ENCODE measurements at regions not wholly inside any gene's neighbourhood (a gene's known extent, or its start where the extent isn't known, plus 50 kb on each side); places are given as distances from the start of the nearest gene placed in this dataset.

DNA sequence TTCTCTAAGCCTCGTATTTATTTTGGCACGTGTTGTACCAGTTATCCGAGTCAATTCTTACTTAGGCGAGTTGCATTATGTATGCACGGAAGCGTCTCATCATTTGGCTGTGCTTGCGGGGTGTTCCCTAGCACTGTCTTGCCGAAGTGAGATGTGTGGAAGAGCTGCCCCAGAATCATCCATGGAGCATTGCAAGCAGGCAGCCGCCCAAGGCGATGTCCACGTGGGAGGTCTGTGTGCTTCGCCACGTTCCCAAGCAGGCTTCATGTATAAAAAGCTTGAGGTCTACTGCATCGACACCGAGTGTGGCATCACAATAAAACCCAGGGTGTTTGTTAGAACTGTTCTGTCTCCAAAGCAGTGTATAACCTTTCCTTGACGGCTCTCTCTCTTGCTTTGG lies 849.9 kb downstream of the DCDC2C start:
- DNase-seq (ENCODE audit: low spot score) = no peak

- no peak for DNase-seq (ENCODE audit: low spot score)
Measured at GRCh38 chr2:4556135-4556896, 852.9 kb downstream of the DCDC2C start.

GRCh38 chr2:4561196-4561595 lies 857.8 kb downstream of the DCDC2C start:
- DNase-seq (ENCODE audit: low spot score) = no peak

DNA sequence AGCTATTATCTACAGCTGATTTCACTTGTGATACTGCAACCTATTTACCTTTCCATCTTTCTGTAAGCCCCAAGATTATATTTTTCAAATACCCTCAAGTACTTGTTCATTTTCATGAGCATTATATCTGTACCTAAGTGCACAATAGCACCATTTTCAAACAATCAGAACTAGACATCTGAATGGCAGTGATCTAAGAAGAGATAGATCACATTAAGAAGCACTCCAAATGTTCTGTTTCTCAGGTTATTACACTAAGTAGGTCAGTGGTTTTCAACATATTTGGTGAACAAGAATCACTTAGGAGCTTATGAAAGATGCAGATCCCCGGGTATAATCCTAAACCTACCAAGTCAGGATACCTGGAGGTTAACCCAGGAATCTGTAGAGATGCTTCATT lies 872.7 kb downstream of the DCDC2C start:
- no peak for DNase-seq (ENCODE audit: low spot score)

DNA sequence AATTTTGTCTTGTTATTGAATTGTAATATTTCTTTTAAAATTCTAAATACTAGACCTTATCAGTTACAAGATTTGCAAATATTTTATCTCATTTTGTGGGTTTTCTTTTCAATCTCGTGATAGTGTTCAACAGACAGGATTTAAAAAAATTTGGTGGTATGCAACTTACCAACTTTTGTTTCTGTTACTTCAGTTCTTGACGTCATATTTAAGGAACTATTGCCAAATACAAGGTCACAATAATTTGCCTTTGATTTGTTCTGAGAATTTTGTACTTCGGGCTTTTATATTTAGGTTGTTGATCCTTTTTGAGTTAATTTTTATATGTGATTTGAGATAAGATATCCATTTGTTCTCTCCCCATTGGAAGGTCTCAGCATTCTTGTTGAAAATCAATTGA lies 876.6 kb downstream of the DCDC2C start:
- DNase-seq (ENCODE audit: low spot score) = no peak

DNA sequence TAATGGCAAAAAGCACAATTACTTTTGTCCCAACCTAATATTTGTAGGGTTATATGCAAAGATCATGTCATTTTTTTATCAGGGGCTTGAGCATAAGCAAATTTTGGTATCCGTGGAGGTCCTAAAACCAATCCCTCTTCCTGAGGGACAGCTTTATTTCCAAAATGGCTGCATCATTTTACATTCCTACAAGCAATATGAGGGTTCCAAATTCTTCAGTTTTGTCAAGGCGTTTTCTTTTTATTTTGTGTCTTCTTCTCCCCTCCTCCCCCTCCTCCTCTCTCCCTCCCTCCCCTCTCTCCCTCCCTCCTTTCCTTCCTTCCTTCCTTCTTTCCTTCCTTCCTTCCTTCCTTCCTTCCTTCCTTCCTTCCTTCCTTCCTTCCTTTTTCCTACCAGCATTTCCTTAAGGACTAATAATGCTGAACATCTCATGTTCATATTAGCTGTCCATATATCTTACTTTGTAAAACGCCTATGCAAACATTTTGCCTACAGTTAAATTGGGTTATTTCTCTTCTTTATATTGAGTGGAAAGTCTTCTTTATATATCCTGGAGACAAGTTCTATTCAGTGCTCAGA lies 881.8 kb downstream of the DCDC2C start:
- DNase-seq (ENCODE audit: low spot score) = no peak

DNA sequence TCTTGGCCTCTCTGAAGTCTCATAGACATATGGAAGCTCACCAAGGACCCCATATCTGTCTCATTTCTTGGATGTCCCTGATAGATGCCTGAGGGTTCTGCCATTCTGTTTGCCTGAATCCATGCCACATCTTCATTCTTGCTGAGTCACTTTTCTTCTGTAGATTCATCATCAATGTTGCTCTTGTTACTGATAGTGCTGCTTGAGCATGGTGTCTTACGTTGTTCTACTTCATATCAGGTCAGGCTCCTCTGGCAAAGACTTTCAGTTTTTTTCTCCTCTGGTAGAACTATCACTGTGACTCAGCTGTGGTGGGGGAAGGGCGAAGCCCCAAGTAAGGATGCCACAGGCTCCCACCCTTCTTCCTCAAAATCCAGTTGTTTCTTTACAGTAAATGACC lies 885.2 kb downstream of the DCDC2C start:
- no peak for DNase-seq (ENCODE audit: low spot score)

GRCh38 chr2:4591261-4591660 lies 887.9 kb downstream of the DCDC2C start:
- no peak for DNase-seq (ENCODE audit: low spot score)

DNA sequence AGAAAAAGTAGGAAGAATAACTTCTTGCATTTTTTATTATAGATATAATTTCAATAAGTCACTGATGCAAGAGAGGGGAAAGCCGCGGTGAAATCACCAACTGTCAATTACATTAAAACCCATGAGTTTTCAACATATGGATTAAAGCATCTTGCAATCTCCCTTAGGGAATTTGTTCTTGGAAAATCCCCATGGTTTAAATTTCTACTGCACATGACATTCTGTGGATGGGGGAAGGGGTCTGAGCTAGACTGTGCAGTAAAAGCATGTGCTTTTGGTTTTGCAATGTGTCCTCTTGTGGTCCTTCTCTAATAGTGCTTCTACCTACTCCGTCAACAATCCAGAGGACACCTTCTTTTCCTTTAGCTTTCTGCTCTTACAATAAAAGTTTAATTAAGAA lies 894.0 kb downstream of the DCDC2C start:
- no peak for DNase-seq (ENCODE audit: low spot score)

GRCh38 chr2:4604767-4605166 lies 901.4 kb downstream of the DCDC2C start:
- DNase-seq (ENCODE audit: low spot score) = no peak

DNA sequence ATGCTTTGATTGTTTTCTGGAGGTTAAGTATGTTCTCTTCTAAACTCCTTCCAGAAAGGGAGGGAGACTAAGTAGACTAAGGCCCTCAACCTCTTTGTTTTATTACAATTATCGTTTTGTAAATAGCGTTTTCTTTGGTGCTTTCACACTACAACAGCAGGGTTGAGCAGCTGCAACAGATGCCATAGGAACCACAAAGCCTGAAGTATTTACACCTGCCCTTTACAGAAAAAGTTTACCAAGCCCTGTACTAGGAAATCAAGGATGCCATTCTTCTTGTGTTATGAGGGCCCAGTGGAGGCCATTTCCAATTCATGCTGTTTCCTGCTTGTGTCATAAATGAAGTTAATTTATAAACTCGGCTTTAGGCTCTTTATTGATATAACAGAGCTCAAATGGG lies 914.8 kb downstream of the DCDC2C start:
- no peak for DNase-seq (ENCODE audit: low spot score)

GRCh38 chr2:4618630-4619228 lies 915.4 kb downstream of the DCDC2C start:
- no peak for DNase-seq (ENCODE audit: low spot score)

GRCh38 chr2:4628998-4629501 lies 925.7 kb downstream of the DCDC2C start:
- DNase-seq (ENCODE audit: low spot score) = no peak

DNA sequence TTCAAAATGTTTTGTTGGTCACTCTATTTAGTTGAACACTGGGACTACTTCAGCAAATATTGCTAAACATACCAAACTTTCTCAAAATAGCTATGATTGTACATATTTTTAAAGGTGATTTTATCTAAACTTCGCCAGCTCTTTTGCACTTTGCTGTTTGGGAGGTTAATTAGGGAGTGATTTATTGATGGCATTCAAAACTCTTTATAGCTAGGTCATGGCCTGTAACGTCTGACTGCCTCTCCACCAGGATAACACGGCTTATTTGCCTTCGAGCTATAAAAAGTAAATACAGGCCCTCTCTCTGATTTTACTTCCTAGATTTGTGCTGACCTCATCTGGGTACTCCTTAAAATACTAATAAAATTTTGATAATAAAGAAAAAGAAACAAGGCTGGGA lies 931.9 kb downstream of the DCDC2C start:
- DNase-seq (ENCODE audit: low spot score) = no peak

- DNase-seq (ENCODE audit: low spot score) = no peak
Measured at GRCh38 chr2:4653991-4654390, 950.6 kb downstream of the DCDC2C start.

DNA sequence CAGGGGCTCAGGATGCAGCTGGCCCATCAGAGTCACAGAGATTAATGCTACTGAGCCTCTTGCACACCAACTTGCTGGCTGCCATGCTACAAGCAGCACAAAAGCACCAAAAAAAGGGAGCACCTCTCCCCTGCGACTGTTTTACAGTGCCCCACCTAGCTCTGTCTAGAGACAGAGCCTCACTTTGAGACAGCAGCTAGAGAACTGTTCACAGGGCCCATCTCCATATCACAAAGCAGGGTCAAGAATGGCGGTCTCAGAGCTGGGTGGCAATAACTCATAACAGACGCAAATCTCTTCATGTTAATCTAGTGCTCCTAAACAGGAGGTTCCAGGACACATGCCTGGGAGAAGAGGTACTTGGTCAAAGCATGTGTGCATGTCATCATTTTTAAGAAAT lies 953.0 kb downstream of the DCDC2C start:
- DNase-seq (ENCODE audit: low spot score) = no peak

DNA sequence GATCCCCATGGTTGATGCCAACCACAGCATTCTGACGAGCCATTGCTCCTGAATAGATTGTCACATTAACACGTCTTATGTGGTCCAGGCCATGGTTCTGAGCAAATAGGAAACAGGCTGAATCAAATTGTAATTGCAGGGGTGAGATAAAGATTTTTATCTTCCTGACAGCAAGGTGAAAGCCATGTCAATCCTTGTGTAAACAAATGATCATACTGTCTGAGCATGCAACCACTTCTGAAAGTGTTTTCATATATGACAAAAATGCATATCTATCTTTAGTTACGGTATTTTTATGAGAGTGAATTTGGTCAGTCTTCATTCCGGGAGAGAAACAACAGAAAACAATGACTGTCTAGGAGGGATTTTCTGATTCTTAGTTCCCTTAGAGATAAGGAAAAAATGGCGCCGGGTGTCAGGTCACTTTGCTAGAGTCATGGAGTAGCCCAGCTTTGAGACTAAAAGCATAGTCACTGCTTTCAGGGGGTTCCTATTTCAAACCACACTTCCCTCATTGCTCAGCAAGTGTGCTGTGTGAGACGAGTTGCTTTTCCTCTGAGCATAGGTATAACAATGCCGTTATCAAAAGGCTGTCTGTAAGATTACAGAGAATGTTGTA lies 958.9 kb downstream of the DCDC2C start:
- DNase-seq (ENCODE audit: low spot score) = no peak

- DNase-seq (ENCODE audit: low spot score) = no peak
Measured at GRCh38 chr2:4668381-4668780, 965.0 kb downstream of the DCDC2C start.

- no peak for DNase-seq (ENCODE audit: low spot score)
Measured at GRCh38 chr2:4670331-4670730, 967.0 kb downstream of the DCDC2C start.

DNA sequence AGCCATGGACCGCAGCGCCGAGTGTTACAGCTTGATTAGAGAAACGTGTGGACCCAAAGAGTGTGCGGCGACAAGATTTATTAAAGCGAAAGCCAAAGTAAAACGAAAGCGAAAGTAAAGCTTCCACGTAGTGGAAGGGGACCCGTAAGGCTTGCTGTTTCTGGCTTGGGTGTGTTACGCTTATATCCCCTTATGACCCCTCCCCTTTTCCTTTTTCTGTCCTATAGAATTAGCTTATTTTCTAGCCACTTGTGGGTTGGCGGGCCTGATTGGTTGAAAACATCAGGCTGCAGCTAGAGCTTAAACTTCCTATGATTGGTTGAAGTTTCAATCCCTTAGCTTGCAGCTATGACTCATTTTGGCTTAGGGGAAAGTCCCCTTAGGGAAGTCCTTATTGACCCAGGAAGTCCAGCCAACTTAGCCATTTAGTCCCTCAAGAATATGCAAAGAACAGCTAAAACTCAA lies 969.7 kb downstream of the DCDC2C start:
- no peak for DNase-seq (ENCODE audit: low spot score)

DNA sequence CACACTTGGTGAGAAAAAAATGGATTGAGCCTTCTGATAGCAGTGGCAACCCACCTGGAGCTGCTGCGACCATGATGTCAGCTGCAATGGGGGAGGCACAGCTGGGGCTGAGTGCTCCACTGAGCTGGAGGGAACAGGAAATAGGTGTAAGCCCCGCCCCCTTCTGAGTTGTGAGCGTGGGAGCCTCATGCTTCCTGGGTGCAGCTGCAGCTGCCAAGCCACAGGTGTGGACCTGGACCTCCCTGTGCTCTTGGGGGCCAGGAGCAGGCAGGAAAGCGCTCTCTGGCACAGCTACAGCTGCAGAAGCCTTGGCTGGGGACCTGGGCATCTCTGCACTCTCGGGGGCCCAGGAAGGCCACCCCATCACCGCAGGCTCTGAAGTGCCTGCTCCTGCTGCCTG lies 970.6 kb downstream of the DCDC2C start:
- no peak for DNase-seq (ENCODE audit: low spot score)

GRCh38 chr2:4675295-4675694 lies 971.9 kb downstream of the DCDC2C start:
- DNase-seq (ENCODE audit: low spot score) = no peak

All from mesenteric fat pad (tissue), 1 donor.